Neural progenitor cell (in vitro differentiated cells): ENCODE measurements at regions not wholly inside any gene's neighbourhood (a gene's known extent, or its start where the extent isn't known, plus 50 kb on each side); places are given as distances from the start of the nearest gene placed in this dataset.

Experiments
- CTCF ChIP-seq: fragments of 200-600 bp; sonication (generic); IDR thresholded peaks from 2 replicates; pipeline ENCODE4 v1.5.1; 2017; ENCODE audit warnings: antibody characterized with exemption, mild to moderate bottlenecking
- EZH2 ChIP-seq: fragments of 200-600 bp; sonication (generic); IDR thresholded peaks from 2 replicates; pipeline ENCODE4 v1.6.1; 2017; ENCODE audit warnings: antibody characterized with exemption, mild to moderate bottlenecking, moderate library complexity
- EZH2phosphoT487 ChIP-seq: fragments of 200-600 bp; sonication (generic); IDR thresholded peaks from 2 replicates; pipeline ENCODE4 v1.6.1; 2017; ENCODE audit warnings: antibody characterized with exemption

GRCh38 chr16:65494080-65494479 is 372.2 kb upstream of the CDH11 start:
- TF ChIP-seq EZH2 (no peak), CTCF (no peak), EZH2phosphoT487 (no peak)
